ENCODE measurements at regions not wholly inside any gene's neighbourhood (a gene's known extent, or its start where the extent isn't known, plus 50 kb on each side); places are given as distances from the start of the nearest gene placed in this dataset.

DNA sequence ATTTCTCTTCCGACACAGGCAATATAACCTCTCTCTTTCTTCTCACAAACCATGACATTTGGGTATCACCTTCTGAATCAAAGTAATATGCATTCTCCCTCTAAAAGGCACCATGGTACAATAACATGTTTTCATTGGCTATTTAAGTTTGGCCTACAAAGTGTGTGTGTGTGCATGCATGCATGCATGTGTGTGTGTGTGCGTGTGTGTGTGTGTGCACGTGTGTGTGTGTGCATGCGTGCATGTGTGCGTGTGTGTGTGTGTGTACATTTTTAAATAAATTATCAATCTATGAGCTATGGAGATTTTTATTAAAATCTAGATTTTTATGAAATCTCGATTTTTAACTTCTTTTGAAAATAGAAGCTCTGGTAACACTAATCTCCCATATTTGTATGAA is 745.3 kb upstream of the ZEB2 start:
- Histone ChIP-seq H3K27ac (ENCODE audit: low read length in 2 of 2) (no peak overlapping the region), H2AFZ (ENCODE audit: insufficient read depth, low read depth, low read length, poor library complexity, severe bottlenecking) (no peak overlapping the region), H3K36me3 (replicated peaks in 1 of 2; ENCODE audit: control extremely low read depth in 1 of 2, control insufficient read depth in 1 of 2, extremely low read depth in 1 of 2, insufficient read depth in 2 of 2, low read length in 1 of 2) (no peaks in the 10 kb centered on the region), H3K4me1 (ENCODE audit: control insufficient read depth in 2 of 2, insufficient read depth in 2 of 2, low read length in 2 of 2) (no peaks in the 10 kb centered on the region), H3K4me3 (ENCODE audit: control extremely low read depth in 1 of 5, extremely low read depth in 1 of 5, insufficient read depth in 1 of 5, low read depth in 2 of 5, low read length in 4 of 5) (no peak overlapping the region), H3K79me2 (ENCODE audit: control insufficient read depth, insufficient read depth, low read length) (no peaks in the 10 kb centered on the region), H4K20me1 (ENCODE audit: control insufficient read depth, insufficient read depth, low read length, poor library complexity, severe bottlenecking) (no peaks in the 10 kb centered on the region), H3K4me2 (replicated peaks; ENCODE audit: low read depth, low read length, poor library complexity, severe bottlenecking) (no peak overlapping the region), H3K9ac (ENCODE audit: low read length) (no peak overlapping the region), H3K9me3 (ENCODE audit: control extremely low read depth in 1 of 3, control insufficient read depth in 2 of 3, insufficient read depth in 1 of 3, low read length in 2 of 3) (no peaks in the 10 kb centered on the region), H3K27me3 (replicated peaks in 1 of 4; ENCODE audit: control extremely low read depth in 1 of 4, control insufficient read depth in 3 of 4, insufficient read depth in 4 of 4, low read length in 3 of 4) (peaks cover 0 to 6% (median 3%) of the 10 kb centered on the region in 4 experiments)
- ChIA-PET POLR2A (no interaction called here), CTCF (no interaction called here)
- no peak for ATAC-seq (ENCODE audit: low read depth)
- Mint-ChIP-seq H3K27ac (no peak overlapping the region), H3K4me3 (no peak overlapping the region), H3K9me3 (ENCODE audit: insufficient read depth) (no peaks in the 10 kb centered on the region), H3K4me1 (no peaks in the 10 kb centered on the region), H3K27me3 (peaks cover 8% of the 10 kb centered on the region)
- DNase-seq, result no peak
- TF ChIP-seq EZH2 (IDR thresholded peaks at IDR 0.05; ENCODE audit: borderline replicate concordance, insufficient read depth, low read depth, low read length, poor library complexity, severe bottlenecking), result no peak
- TF ChIP-seq, protein P1, sequence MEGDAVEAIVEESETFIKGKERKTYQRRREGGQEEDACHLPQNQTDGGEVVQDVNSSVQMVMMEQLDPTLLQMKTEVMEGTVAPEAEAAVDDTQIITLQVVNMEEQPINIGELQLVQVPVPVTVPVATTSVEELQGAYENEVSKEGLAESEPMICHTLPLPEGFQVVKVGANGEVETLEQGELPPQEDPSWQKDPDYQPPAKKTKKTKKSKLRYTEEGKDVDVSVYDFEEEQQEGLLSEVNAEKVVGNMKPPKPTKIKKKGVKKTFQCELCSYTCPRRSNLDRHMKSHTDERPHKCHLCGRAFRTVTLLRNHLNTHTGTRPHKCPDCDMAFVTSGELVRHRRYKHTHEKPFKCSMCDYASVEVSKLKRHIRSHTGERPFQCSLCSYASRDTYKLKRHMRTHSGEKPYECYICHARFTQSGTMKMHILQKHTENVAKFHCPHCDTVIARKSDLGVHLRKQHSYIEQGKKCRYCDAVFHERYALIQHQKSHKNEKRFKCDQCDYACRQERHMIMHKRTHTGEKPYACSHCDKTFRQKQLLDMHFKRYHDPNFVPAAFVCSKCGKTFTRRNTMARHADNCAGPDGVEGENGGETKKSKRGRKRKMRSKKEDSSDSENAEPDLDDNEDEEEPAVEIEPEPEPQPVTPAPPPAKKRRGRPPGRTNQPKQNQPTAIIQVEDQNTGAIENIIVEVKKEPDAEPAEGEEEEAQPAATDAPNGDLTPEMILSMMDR (IDR thresholded peaks at IDR 0.05), result no peak
- WGBS (ENCODE audit: insufficient coverage), result 100% methylated on average over 1 of the region's 6 CpGs
- intact Hi-C loops (cut with micrococcal nuclease), result no loop called here

DNA sequence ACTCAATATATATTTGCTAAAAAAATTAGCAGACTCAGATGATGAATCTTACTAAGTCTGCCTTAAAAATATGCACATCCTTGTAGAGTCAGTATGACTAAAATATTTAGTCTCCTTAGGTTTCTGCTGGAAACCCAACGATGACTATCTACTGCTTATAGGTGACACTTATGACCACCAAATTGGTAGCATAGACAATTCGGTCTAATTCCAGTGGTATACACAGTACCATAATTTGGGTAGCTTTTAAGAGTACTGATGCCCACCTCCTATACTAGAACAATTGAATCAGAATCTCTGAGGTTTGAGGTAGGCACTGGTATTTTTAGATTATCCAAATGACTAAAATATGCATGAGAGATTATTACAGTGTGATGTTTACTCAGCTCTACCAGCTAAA is 740.8 kb upstream of the ZEB2 start:
- DNase-seq, result no peak
- H3K9ac ChIP-seq (ENCODE audit: low read length), result no peak overlapping the region
- Mint-ChIP-seq H3K4me1 (peaks cover 2% of the 10 kb centered on the region), H3K9me3 (ENCODE audit: insufficient read depth) (no peaks in the 10 kb centered on the region), H3K27me3 (peaks cover 19% of the 10 kb centered on the region), H3K4me3 (no peak overlapping the region), H3K27ac (no peak overlapping the region)
- ATAC-seq (ENCODE audit: low read depth), result no peak
- H3K79me2 ChIP-seq (ENCODE audit: control insufficient read depth, insufficient read depth, low read length), result no peaks in the 10 kb centered on the region
- H3K36me3 ChIP-seq (replicated peaks in 1 of 2; ENCODE audit: control extremely low read depth in 1 of 2, control insufficient read depth in 1 of 2, extremely low read depth in 1 of 2, insufficient read depth in 2 of 2, low read length in 1 of 2), result no peaks in the 10 kb centered on the region
- peaks cover 0 to 6% (median 6%) of the 10 kb centered on the region in 4 experiments for H3K27me3 ChIP-seq (replicated peaks in 1 of 4; ENCODE audit: control extremely low read depth in 1 of 4, control insufficient read depth in 3 of 4, insufficient read depth in 4 of 4, low read length in 3 of 4)
- TF ChIP-seq EZH2 (IDR thresholded peaks at IDR 0.05; ENCODE audit: borderline replicate concordance, insufficient read depth, low read depth, low read length, poor library complexity, severe bottlenecking), result no peak
- TF ChIP-seq, protein P1 (IDR thresholded peaks at IDR 0.05), result no peak
- no peak overlapping the region for H2AFZ ChIP-seq (ENCODE audit: insufficient read depth, low read depth, low read length, poor library complexity, severe bottlenecking)
- ChIA-PET POLR2A (no interaction called here), CTCF (no interaction called here)
- H3K27ac ChIP-seq (ENCODE audit: low read length in 2 of 2), result no peak overlapping the region
- intact Hi-C loops (cut with micrococcal nuclease), result no loop called here
- H3K4me1 ChIP-seq (ENCODE audit: control insufficient read depth in 2 of 2, insufficient read depth in 2 of 2, low read length in 2 of 2), result no peaks in the 10 kb centered on the region
- H4K20me1 ChIP-seq (ENCODE audit: control insufficient read depth, insufficient read depth, low read length, poor library complexity, severe bottlenecking), result no peaks in the 10 kb centered on the region
- no peaks in the 10 kb centered on the region for H3K9me3 ChIP-seq (ENCODE audit: control extremely low read depth in 1 of 3, control insufficient read depth in 2 of 3, insufficient read depth in 1 of 3, low read length in 2 of 3)
- WGBS (ENCODE audit: insufficient coverage), result no CpG with 5 or more reads among the region's 2 CpGs
- no peak overlapping the region for H3K4me3 ChIP-seq (ENCODE audit: control extremely low read depth in 1 of 5, extremely low read depth in 1 of 5, insufficient read depth in 1 of 5, low read depth in 2 of 5, low read length in 4 of 5)
- H3K4me2 ChIP-seq (replicated peaks; ENCODE audit: low read depth, low read length, poor library complexity, severe bottlenecking), result no peak overlapping the region
